Astrocyte (in vitro differentiated cells and primary cell): ENCODE measurements at regions not wholly inside any gene's neighbourhood (a gene's known extent, or its start where the extent isn't known, plus 50 kb on each side); places are given as distances from the start of the nearest gene placed in this dataset.

Source experiments
- DNase-seq: peaks from one replicate; pipeline ENCODE4 v3.0.0-alpha.2; 2010; ENCODE audit warnings: low read depth
- FAIRE-seq: peaks from 2 replicates; lab custom pipeline; 2011; peaks lifted over from hg19 to GRCh38; lab: Jason Lieb, UNC
- H2AFZ ChIP-seq: 2 replicates; pipeline ENCODE4 v1.6.0; 2012; ENCODE audit warnings: low read depth, low read length, inconsistent platforms
- H3K27ac ChIP-seq: 2 replicates; pipeline ENCODE4 v1.5.1; 2011; ENCODE audit warnings: low read depth, low read length, inconsistent platforms
- H3K27me3 ChIP-seq: 2 replicates; pipeline ENCODE4 v1.6.0; 2011; ENCODE audit warnings: low read length, inconsistent platforms; ENCODE audit not compliant: insufficient read depth
- H3K36me3 ChIP-seq: 2 replicates; pipeline ENCODE4 v1.5.1; 2011; ENCODE audit warnings: low read length, inconsistent platforms; ENCODE audit not compliant: insufficient read depth
- H3K4me1 ChIP-seq: 2 replicates; pipeline ENCODE4 v1.5.1; 2011; ENCODE audit warnings: low read length, inconsistent platforms; ENCODE audit not compliant: insufficient read depth
- H3K4me2 ChIP-seq: 2 replicates; pipeline ENCODE4 v1.6.0; 2012; ENCODE audit warnings: low read length, inconsistent platforms
- H3K4me3 ChIP-seq: 2 replicates; pipeline ENCODE4 v1.5.1; 2011; ENCODE audit warnings: low read depth, mild to moderate bottlenecking, low read length, inconsistent platforms; ENCODE audit not compliant: insufficient read depth
- H3K79me2 ChIP-seq: 2 replicates; pipeline ENCODE4 v1.6.0; 2012; ENCODE audit warnings: mild to moderate bottlenecking, low read length, inconsistent platforms; ENCODE audit not compliant: insufficient read depth
- H3K9ac ChIP-seq: 2 replicates; pipeline ENCODE4 v1.6.0; 2012; ENCODE audit warnings: mild to moderate bottlenecking, low read length, inconsistent platforms
- H3K9me3 ChIP-seq: 2 replicates; pipeline ENCODE4 v1.5.1; 2012; ENCODE audit warnings: low read depth, mild to moderate bottlenecking, low read length, inconsistent platforms; ENCODE audit not compliant: insufficient read depth
- H4K20me1 ChIP-seq: 2 replicates; pipeline ENCODE4 v1.6.0; 2012; ENCODE audit warnings: low read length, inconsistent platforms; ENCODE audit not compliant: insufficient read depth
- H3K27ac Mint-ChIP-seq: one replicate; pipeline ENCODE4 v1.8.0; 2021; ENCODE audit warnings: mild to moderate bottlenecking, mixed read lengths; ENCODE audit not compliant: unreplicated experiment
- H3K27me3 Mint-ChIP-seq: one replicate; pipeline ENCODE4 v1.8.0; 2021; ENCODE audit warnings: low read depth, mixed read lengths; ENCODE audit not compliant: unreplicated experiment
- H3K36me3 Mint-ChIP-seq: one replicate; pipeline ENCODE4 v1.8.0; 2021; ENCODE audit warnings: low read depth, mixed read lengths; ENCODE audit not compliant: unreplicated experiment
- H3K4me1 Mint-ChIP-seq: one replicate; pipeline ENCODE4 v1.8.0; 2021; ENCODE audit warnings: low read depth, mixed read lengths; ENCODE audit not compliant: unreplicated experiment
- H3K4me3 Mint-ChIP-seq: one replicate; pipeline ENCODE4 v1.8.0; 2021; ENCODE audit warnings: mild to moderate bottlenecking, moderate library complexity, mixed read lengths; ENCODE audit not compliant: unreplicated experiment
- H3K9me3 Mint-ChIP-seq: one replicate; pipeline ENCODE4 v1.8.0; 2021; ENCODE audit warnings: mild to moderate bottlenecking, mixed read lengths; ENCODE audit not compliant: unreplicated experiment
- EZH2 ChIP-seq: IDR thresholded peaks from 2 replicates; pipeline ENCODE4 v1.6.1; 2012; ENCODE audit warnings: mild to moderate bottlenecking, low read length, inconsistent platforms; ENCODE audit not compliant: insufficient read depth
- TF ChIP-seq, protein P1 (sequence below): IDR thresholded peaks from 2 replicates; pipeline ENCODE4 v1.5.1; 2011; ENCODE audit warnings: low read depth, mild to moderate bottlenecking, inconsistent platforms, low read length, moderate library complexity; ENCODE audit not compliant: insufficient read depth

DNA sequence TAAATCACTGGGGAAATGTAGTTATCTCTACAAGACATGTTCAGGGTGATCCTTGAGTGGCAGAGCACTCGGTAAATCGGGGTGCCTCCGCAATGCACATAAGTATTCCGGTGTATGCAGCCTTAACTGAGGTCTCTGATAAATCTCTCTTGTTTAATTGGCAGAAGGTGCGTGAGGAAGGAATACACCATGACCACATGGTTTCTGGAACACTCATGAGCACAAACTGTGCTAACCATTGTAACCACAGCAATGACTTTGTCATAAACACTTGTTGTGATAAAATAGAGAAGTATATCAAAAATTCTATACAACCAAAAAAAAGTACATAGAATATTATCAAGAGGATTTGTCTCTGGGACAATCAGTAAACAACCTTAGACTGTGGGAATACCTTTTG lies 146.8 kb upstream of the DIO2 start:
- Histone ChIP-seq H3K27ac (no peak overlapping the region), H3K36me3 (no peaks in the 10 kb centered on the region), H3K4me2 (no peak overlapping the region), H3K9me3 (no peaks in the 10 kb centered on the region), H3K27me3 (no peaks in the 10 kb centered on the region), H3K79me2 (no peaks in the 10 kb centered on the region), H3K4me1 (no peaks in the 10 kb centered on the region), H4K20me1 (no peaks in the 10 kb centered on the region), H3K9ac (no peak overlapping the region), H2AFZ (no peak overlapping the region), H3K4me3 (no peak overlapping the region)
- FAIRE-seq, result no peak
- no peak for DNase-seq
- Mint-ChIP-seq H3K27me3 (no peaks in the 10 kb centered on the region), H3K4me3 (no peak overlapping the region), H3K27ac (no peak overlapping the region), H3K36me3 (no peaks in the 10 kb centered on the region), H3K9me3 (no peaks in the 10 kb centered on the region), H3K4me1 (no peaks in the 10 kb centered on the region)
- TF ChIP-seq, protein P1, sequence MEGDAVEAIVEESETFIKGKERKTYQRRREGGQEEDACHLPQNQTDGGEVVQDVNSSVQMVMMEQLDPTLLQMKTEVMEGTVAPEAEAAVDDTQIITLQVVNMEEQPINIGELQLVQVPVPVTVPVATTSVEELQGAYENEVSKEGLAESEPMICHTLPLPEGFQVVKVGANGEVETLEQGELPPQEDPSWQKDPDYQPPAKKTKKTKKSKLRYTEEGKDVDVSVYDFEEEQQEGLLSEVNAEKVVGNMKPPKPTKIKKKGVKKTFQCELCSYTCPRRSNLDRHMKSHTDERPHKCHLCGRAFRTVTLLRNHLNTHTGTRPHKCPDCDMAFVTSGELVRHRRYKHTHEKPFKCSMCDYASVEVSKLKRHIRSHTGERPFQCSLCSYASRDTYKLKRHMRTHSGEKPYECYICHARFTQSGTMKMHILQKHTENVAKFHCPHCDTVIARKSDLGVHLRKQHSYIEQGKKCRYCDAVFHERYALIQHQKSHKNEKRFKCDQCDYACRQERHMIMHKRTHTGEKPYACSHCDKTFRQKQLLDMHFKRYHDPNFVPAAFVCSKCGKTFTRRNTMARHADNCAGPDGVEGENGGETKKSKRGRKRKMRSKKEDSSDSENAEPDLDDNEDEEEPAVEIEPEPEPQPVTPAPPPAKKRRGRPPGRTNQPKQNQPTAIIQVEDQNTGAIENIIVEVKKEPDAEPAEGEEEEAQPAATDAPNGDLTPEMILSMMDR, result no peak
- no peak for TF ChIP-seq EZH2

DNA sequence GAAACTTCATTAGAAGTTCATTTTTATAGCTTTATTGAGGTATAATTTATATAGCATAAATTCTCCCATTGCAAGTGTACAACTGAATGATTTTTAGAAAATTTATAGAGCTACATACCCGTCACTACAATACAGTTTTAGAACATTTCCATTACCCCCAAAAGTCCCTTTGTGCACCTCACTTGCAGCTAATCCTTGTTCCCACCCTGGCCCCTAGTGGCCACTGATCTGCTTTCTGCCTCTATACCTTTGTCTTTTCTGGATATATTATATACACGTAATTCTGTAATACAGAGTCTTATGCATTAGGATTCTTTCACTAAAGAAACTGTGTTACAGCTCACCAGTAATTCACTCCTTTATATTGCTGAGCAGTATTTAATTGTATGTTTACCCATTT lies 145.1 kb upstream of the DIO2 start:
- Mint-ChIP-seq H3K27ac (no peak overlapping the region), H3K27me3 (no peaks in the 10 kb centered on the region), H3K36me3 (no peaks in the 10 kb centered on the region), H3K9me3 (no peaks in the 10 kb centered on the region), H3K4me3 (no peak overlapping the region), H3K4me1 (no peaks in the 10 kb centered on the region)
- TF ChIP-seq EZH2, result no peak
- TF ChIP-seq, protein P1, result peak; percentile 55
- no peak overlapping the region for H3K9ac ChIP-seq
- no peak overlapping the region for H3K27ac ChIP-seq
- no peaks in the 10 kb centered on the region for H3K4me1 ChIP-seq
- no peaks in the 10 kb centered on the region for H3K27me3 ChIP-seq
- FAIRE-seq, result no peak
- no peaks in the 10 kb centered on the region for H3K9me3 ChIP-seq
- H2AFZ ChIP-seq, result no peak overlapping the region
- DNase-seq, result peak; percentile 10
- H3K4me3 ChIP-seq, result no peak overlapping the region
- no peaks in the 10 kb centered on the region for H4K20me1 ChIP-seq
- H3K79me2 ChIP-seq, result no peaks in the 10 kb centered on the region
- H3K36me3 ChIP-seq, result no peaks in the 10 kb centered on the region
- H3K4me2 ChIP-seq, result no peak overlapping the region

DNA sequence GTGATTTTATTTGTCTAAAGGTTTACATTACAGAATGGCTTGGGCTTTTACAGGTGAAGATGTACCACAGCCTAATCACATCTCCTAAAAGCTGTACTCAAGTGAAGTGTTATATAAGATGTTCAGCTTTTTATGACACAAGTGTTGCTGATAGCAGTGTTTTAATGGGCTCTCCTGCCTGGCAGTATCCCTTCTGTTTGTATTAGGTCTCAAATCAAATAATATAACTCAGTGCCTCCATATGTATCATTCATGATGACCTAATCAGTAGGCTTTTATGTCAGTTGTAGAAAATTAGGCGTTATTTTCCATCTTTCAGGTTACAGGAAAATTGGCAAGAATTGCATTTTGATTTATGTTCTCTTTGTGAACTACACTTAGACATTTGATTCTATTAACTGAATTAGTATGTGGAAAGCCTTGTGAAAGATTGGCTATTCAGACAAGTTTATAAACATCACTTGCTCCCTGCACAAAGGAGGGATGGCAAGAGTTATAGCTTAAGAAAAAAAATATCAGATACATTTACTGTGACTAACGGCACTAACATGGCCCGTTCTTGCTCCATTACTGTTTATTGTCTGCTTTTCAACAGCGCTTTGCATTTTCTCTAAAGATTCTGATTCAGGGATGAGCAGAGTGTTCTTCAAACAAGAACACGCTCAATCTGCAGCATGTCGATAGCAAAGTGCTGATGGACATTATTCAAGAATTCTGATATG lies 143.7 kb upstream of the DIO2 start:
- H3K27ac Mint-ChIP-seq, result no peak overlapping the region
- no peaks in the 10 kb centered on the region for H3K9me3 Mint-ChIP-seq
- no peaks in the 10 kb centered on the region for H3K79me2 ChIP-seq
- no peak for FAIRE-seq
- H3K4me1 Mint-ChIP-seq, result no peaks in the 10 kb centered on the region
- no peaks in the 10 kb centered on the region for H3K27me3 Mint-ChIP-seq
- H3K36me3 Mint-ChIP-seq, result no peaks in the 10 kb centered on the region
- no peaks in the 10 kb centered on the region for H3K9me3 ChIP-seq
- no peak overlapping the region for H2AFZ ChIP-seq
- H3K4me3 ChIP-seq, result no peak overlapping the region
- H3K4me2 ChIP-seq, result no peak overlapping the region
- DNase-seq, result no peak
- H3K27ac ChIP-seq, result no peak overlapping the region
- no peaks in the 10 kb centered on the region for H3K4me1 ChIP-seq
- H3K27me3 ChIP-seq, result no peaks in the 10 kb centered on the region
- H3K36me3 ChIP-seq, result no peaks in the 10 kb centered on the region
- no peak overlapping the region for H3K9ac ChIP-seq
- no peak overlapping the region for H3K4me3 Mint-ChIP-seq
- TF ChIP-seq, protein P1, result no peak
- TF ChIP-seq EZH2, result no peak
- no peaks in the 10 kb centered on the region for H4K20me1 ChIP-seq
